Glutamatergic neuron (in vitro differentiated cells): ENCODE measurements at regions not wholly inside any gene's neighbourhood (a gene's known extent, or its start where the extent isn't known, plus 50 kb on each side); places are given as distances from the start of the nearest gene placed in this dataset.
"Not testable (repeated sequence)": the region's sequence is repeated elsewhere in the genome, so short reads cannot be mapped to it uniquely, and the experiment has no call there.

Experiments used
- DNase-seq: peaks from one replicate; pipeline ENCODE4 v3.0.0; 2022
- H3K27ac Mint-ChIP-seq: one replicate; pipeline ENCODE4 v1.8.0; 2020; ENCODE audit warnings: mild to moderate bottlenecking, mixed read lengths, inconsistent platforms; ENCODE audit not compliant: unreplicated experiment
- H3K27me3 Mint-ChIP-seq: one replicate; pipeline ENCODE4 v1.8.0; 2020; ENCODE audit warnings: mild to moderate bottlenecking, moderate library complexity, mixed read lengths, inconsistent platforms; ENCODE audit not compliant: unreplicated experiment
- H3K36me3 Mint-ChIP-seq: one replicate; pipeline ENCODE4 v1.8.0; 2020; ENCODE audit warnings: mild to moderate bottlenecking, mixed read lengths, inconsistent platforms; ENCODE audit not compliant: unreplicated experiment
- H3K4me1 Mint-ChIP-seq: one replicate; pipeline ENCODE4 v1.8.0; 2020; ENCODE audit warnings: mild to moderate bottlenecking, low read depth, mixed read lengths, inconsistent platforms; ENCODE audit not compliant: unreplicated experiment
- H3K4me3 Mint-ChIP-seq: one replicate; pipeline ENCODE4 v1.8.0; 2020; ENCODE audit warnings: mild to moderate bottlenecking, mixed read lengths, inconsistent platforms; ENCODE audit not compliant: unreplicated experiment
- H3K9me3 Mint-ChIP-seq: one replicate; pipeline ENCODE4 v1.8.0; 2020; ENCODE audit warnings: mild to moderate bottlenecking, moderate library complexity, mixed read lengths, inconsistent platforms; ENCODE audit not compliant: unreplicated experiment
- CTCF ChIP-seq: fragments of 200-600 bp; sonication (generic); IDR thresholded peaks from one replicate; pipeline ENCODE4 v1.5.0; 2021; ENCODE audit not compliant: partially characterized antibody, unreplicated experiment

DNA sequence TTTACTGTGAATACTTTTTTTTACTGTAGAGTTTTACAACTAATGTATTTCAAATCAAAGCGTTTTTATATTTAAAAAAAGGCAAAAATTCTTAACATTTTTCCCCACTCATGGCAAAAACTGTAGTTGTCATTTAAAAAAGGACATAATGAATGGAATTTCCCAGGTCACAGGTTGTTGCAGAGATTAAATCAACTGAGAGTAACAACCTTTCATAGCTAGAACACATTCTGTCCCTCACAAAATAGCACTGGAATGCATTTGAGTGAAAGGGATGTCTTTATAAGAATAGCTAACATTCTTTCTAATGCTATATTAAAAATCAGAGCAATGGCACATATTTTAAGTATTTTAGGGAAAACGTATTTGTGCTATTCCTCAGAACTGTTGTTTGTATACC is 1393.3 kb upstream of the ATXN8OS start:
- no peak overlapping the region for H3K27ac Mint-ChIP-seq
- no peak for TF ChIP-seq CTCF
- no peak for DNase-seq
- no peak overlapping the region for H3K4me3 Mint-ChIP-seq
- peaks cover 3% of the 10 kb centered on the region for H3K4me1 Mint-ChIP-seq
- H3K36me3 Mint-ChIP-seq: no peaks in the 10 kb centered on the region
- H3K27me3 Mint-ChIP-seq: no peaks in the 10 kb centered on the region
- no peaks in the 10 kb centered on the region for H3K9me3 Mint-ChIP-seq

DNA sequence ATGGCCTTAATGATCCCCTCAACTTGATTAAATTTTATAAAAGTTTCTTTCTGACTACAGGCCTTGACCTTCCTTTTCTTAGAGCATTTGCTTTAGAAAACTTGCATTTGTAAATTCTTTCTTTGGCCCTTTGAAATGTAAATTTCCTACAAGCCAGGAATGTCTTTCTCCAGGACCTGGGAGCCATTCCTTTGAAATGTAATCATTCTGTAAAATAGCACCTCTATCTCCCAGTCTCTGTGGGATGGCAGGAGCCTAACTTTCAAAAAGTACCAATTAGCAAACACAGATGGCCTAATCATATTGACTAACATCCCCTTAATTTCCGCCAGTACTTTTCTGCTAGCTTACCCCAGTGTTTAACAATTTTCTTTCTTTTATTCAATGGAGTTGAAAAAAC is 1394.2 kb upstream of the ATXN8OS start:
- H3K4me3 Mint-ChIP-seq: no peak overlapping the region
- no peaks in the 10 kb centered on the region for H3K36me3 Mint-ChIP-seq
- H3K9me3 Mint-ChIP-seq: no peaks in the 10 kb centered on the region
- H3K27me3 Mint-ChIP-seq: no peaks in the 10 kb centered on the region
- H3K27ac Mint-ChIP-seq: no peak overlapping the region
- TF ChIP-seq CTCF: no peak
- H3K4me1 Mint-ChIP-seq: peaks cover 3% of the 10 kb centered on the region
- DNase-seq: no peak

DNA sequence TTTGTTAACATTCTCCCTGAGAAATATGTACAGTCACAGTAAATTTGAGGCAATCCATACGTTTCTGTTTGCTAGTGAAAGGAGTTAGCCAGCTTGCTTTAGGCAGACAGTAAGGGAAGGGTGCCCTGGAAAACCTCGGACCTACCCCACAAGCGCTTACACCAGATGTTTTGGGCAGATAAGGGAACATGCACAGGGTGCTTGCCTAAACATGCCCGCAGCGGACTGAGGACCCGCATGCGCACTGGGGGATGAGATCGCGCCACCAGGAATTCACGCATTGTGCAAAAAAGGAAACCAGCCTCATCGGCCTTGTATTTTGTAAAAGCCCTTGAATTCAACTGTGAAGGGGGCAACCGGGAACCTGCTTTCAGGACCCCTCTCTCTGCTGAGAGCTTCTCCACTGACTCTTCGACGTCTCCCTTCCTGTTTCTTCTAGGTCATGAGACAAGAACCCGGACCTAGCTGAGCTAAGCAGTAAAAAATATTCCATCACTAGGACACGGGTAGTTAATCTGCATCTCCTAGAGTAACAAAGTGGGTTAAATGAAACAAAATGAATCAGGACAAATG is 1399.2 kb upstream of the ATXN8OS start:
- H3K36me3 Mint-ChIP-seq: no peaks in the 10 kb centered on the region
- H3K4me3 Mint-ChIP-seq: no peak overlapping the region
- H3K27me3 Mint-ChIP-seq: no peaks in the 10 kb centered on the region
- TF ChIP-seq CTCF: no peak
- H3K27ac Mint-ChIP-seq: no peak overlapping the region
- no peak for DNase-seq
- H3K9me3 Mint-ChIP-seq: no peaks in the 10 kb centered on the region
- H3K4me1 Mint-ChIP-seq: peaks cover 2% of the 10 kb centered on the region

DNA sequence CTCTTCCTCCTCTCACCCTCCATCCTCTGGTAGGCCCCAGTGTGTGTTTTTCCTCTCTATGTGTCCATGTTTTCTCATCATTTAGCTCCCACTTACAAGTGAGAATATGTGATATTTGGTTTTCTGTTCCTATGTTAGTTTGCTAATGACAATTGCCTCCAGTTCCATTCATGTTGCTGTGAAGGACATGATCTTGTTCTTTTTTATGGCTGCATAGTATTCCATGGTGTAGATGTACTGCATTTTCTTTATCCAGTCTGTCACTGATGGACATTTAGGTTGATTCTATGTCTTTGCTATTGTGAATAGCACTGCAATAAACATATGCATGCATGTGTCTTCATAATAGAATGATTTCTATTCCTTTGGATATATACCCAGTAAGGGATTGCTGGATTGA is 1401.6 kb upstream of the ATXN8OS start:
- not testable (repeated sequence) for H3K36me3 Mint-ChIP-seq, H3K4me1 Mint-ChIP-seq, DNase-seq, H3K9me3 Mint-ChIP-seq, H3K27me3 Mint-ChIP-seq, H3K4me3 Mint-ChIP-seq, H3K27ac Mint-ChIP-seq

DNA sequence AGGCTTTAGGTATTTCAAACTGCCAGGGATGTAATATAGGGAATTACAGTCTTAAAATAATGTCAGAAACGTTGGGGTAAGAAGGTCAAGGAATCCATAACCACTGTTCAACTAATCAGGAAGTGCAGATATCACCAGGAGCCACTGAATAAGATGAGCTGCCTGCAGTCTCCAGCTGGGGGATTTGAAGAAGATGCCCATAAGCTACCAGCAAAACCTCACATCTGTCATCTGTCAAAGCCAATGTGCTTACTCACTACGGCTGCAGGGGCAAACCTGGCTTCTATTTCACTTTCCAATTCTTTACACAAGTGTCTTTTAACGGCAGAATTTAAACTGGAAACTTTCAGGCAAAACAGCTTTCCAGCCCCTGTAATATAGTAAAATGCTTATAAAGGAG is 1410.1 kb upstream of the ATXN8OS start:
- no peak for DNase-seq
- no peaks in the 10 kb centered on the region for H3K27me3 Mint-ChIP-seq
- H3K4me3 Mint-ChIP-seq: no peak overlapping the region
- no peaks in the 10 kb centered on the region for H3K9me3 Mint-ChIP-seq
- TF ChIP-seq CTCF: no peak
- peaks cover 3% of the 10 kb centered on the region for H3K4me1 Mint-ChIP-seq
- peak overlapping the region; percentile 20 for H3K27ac Mint-ChIP-seq
- no peaks in the 10 kb centered on the region for H3K36me3 Mint-ChIP-seq

DNA sequence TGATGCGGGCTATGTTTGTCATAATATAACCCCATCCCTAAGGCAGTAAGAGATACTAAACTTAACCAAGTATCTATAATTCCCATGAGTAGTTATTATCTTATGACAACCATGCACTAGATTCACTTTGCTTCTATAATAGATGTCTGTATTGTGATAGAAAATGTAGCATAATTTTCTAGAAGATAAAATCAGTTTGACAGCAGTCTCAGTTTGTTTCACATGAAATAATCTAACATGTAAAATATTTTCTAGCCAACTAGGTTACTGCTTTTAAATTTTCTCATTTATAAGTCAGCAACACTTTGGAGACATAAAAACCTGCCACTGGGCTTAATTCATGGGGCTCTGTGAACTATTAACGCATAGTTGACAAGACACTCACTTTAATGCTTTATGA is 1410.7 kb upstream of the ATXN8OS start:
- Mint-ChIP-seq H3K4me3 (no peak overlapping the region), H3K4me1 (peaks cover 3% of the 10 kb centered on the region), H3K9me3 (no peaks in the 10 kb centered on the region), H3K27me3 (no peaks in the 10 kb centered on the region), H3K27ac (no peak overlapping the region), H3K36me3 (no peaks in the 10 kb centered on the region)
- no peak for TF ChIP-seq CTCF
- no peak for DNase-seq
